ENCODE measurements at regions not wholly inside any gene's neighbourhood (a gene's known extent, or its start where the extent isn't known, plus 50 kb on each side); places are given as distances from the start of the nearest gene placed in this dataset.

- no peaks in the 10 kb centered on the region for H3K79me2 ChIP-seq (ENCODE audit: control insufficient read depth, low read length)
- TF ChIP-seq CTCF (IDR thresholded peaks at IDR 0.05; ENCODE audit: low read depth, low read length, poor library complexity, severe bottlenecking) = no peak
- no peak for TF ChIP-seq EZH2phosphoT487 (IDR thresholded peaks at IDR 0.05; ENCODE audit: borderline replicate concordance, low read length)
- no peaks in the 10 kb centered on the region for H3K4me1 ChIP-seq (ENCODE audit: control insufficient read depth, low read length)
- H3K9me3 ChIP-seq (ENCODE audit: control insufficient read depth, insufficient read depth, low read length) = no peaks in the 10 kb centered on the region
- no peaks in the 10 kb centered on the region for H4K20me1 ChIP-seq (ENCODE audit: control insufficient read depth, insufficient read depth, low read depth, low read length)
- no peak overlapping the region for H3K4me2 ChIP-seq (ENCODE audit: low read length)
- no peak overlapping the region for H3K27ac ChIP-seq (ENCODE audit: low read depth, low read length)
- no peaks in the 10 kb centered on the region for H3F3A ChIP-seq (ENCODE audit: control insufficient read depth, insufficient read depth)
- H3K4me3 ChIP-seq (ENCODE audit: low read length) = no peak overlapping the region
- H3K36me3 ChIP-seq (ENCODE audit: control insufficient read depth, low read length) = no peaks in the 10 kb centered on the region
- H3K9me2 ChIP-seq (replicated peaks; ENCODE audit: control insufficient read depth, low read length) = no peaks in the 10 kb centered on the region
- H3K27me3 ChIP-seq (ENCODE audit: control insufficient read depth, low read length) = peaks cover 25% of the 10 kb centered on the region
Observed at GRCh38 chr16:73549984-73550631, 502.2 kb upstream of the ZFHX3 start.

GRCh38 chr16:73547552-73548403 lies 499.9 kb upstream of the ZFHX3 start:
- no peak overlapping the region for H3K4me3 ChIP-seq (ENCODE audit: low read length)
- no peaks in the 10 kb centered on the region for H3K4me1 ChIP-seq (ENCODE audit: control insufficient read depth, low read length)
- H3K27ac ChIP-seq (ENCODE audit: low read depth, low read length) = no peak overlapping the region
- H3K36me3 ChIP-seq (ENCODE audit: control insufficient read depth, low read length) = no peaks in the 10 kb centered on the region
- peaks cover 32% of the 10 kb centered on the region for H3K27me3 ChIP-seq (ENCODE audit: control insufficient read depth, low read length)
- no peak overlapping the region for H3K4me2 ChIP-seq (ENCODE audit: low read length)
- H3K79me2 ChIP-seq (ENCODE audit: control insufficient read depth, low read length) = no peaks in the 10 kb centered on the region
- no peaks in the 10 kb centered on the region for H3K9me2 ChIP-seq (replicated peaks; ENCODE audit: control insufficient read depth, low read length)
- H3F3A ChIP-seq (ENCODE audit: control insufficient read depth, insufficient read depth) = no peaks in the 10 kb centered on the region
- TF ChIP-seq EZH2phosphoT487 (IDR thresholded peaks at IDR 0.05; ENCODE audit: borderline replicate concordance, low read length) (no peak), CTCF (IDR thresholded peaks at IDR 0.05; ENCODE audit: low read depth, low read length, poor library complexity, severe bottlenecking) (no peak)
- no peaks in the 10 kb centered on the region for H3K9me3 ChIP-seq (ENCODE audit: control insufficient read depth, insufficient read depth, low read length)
- no peaks in the 10 kb centered on the region for H4K20me1 ChIP-seq (ENCODE audit: control insufficient read depth, insufficient read depth, low read depth, low read length)

- H3K9me3 ChIP-seq (ENCODE audit: control insufficient read depth, insufficient read depth, low read length) = no peaks in the 10 kb centered on the region
- H3K36me3 ChIP-seq (ENCODE audit: control insufficient read depth, low read length) = no peaks in the 10 kb centered on the region
- H3K79me2 ChIP-seq (ENCODE audit: control insufficient read depth, low read length) = no peaks in the 10 kb centered on the region
- H3K4me2 ChIP-seq (ENCODE audit: low read length) = no peak overlapping the region
- no peaks in the 10 kb centered on the region for H3K4me1 ChIP-seq (ENCODE audit: control insufficient read depth, low read length)
- H3K4me3 ChIP-seq (ENCODE audit: low read length) = no peak overlapping the region
- no peaks in the 10 kb centered on the region for H3K9me2 ChIP-seq (replicated peaks; ENCODE audit: control insufficient read depth, low read length)
- no peaks in the 10 kb centered on the region for H3F3A ChIP-seq (ENCODE audit: control insufficient read depth, insufficient read depth)
- H3K27me3 ChIP-seq (ENCODE audit: control insufficient read depth, low read length) = peaks cover 32% of the 10 kb centered on the region
- no peak for TF ChIP-seq CTCF (IDR thresholded peaks at IDR 0.05; ENCODE audit: low read depth, low read length, poor library complexity, severe bottlenecking)
- TF ChIP-seq EZH2phosphoT487 (IDR thresholded peaks at IDR 0.05; ENCODE audit: borderline replicate concordance, low read length) = no peak
- H4K20me1 ChIP-seq (ENCODE audit: control insufficient read depth, insufficient read depth, low read depth, low read length) = no peaks in the 10 kb centered on the region
- H3K27ac ChIP-seq (ENCODE audit: low read depth, low read length) = no peak overlapping the region
Observed at GRCh38 chr16:73546341-73546845, 498.5 kb upstream of the ZFHX3 start.

Measured in DOHH2 (cell line).